A549 (cell line): ENCODE measurements at regions not wholly inside any gene's neighbourhood (a gene's known extent, or its start where the extent isn't known, plus 50 kb on each side); places are given as distances from the start of the nearest gene placed in this dataset.

ENCODE experiments used
- ATAC-seq, 2 experiments: fragments of 200-7000 bp in 1 of 2; fragments of >200 bp in 1 of 2; cut with Nextera tagmentation in 1 of 2; cut with Tn5 transposase in 1 of 2; 3 replicates each; pipeline versions ENCODE4 v1.8.0 to v1.9.1; 2018 to 2020; ENCODE audit warnings: mild to moderate bottlenecking in 1 of 2, moderate library complexity in 1 of 2
- CTCF ChIA-PET: fragments of 300-600 bp; sonication (Branson Sonifier 250); formaldehyde crosslinking; extraction: SDS; loops from one replicate; lab custom pipeline; 2021; ENCODE audit warnings: antibody characterized with exemption, inconsistent platforms; lab: Yijun Ruan, JAX
- POLR2A ChIA-PET: fragments of 350-600 bp; formaldehyde crosslinking; extraction: SDS; loops from one replicate; lab custom pipeline; 2021; ENCODE audit warnings: antibody characterized with exemption, inconsistent platforms; lab: Yijun Ruan, JAX
- DNase-seq, 2 experiments: peaks; one replicate each; pipeline versions ENCODE4 v3.0.0 to v3.0.0-alpha.2; 2011 to 2016; ENCODE audit warnings: low read depth in 1 of 2, low spot score in 1 of 2
- FAIRE-seq: peaks from 2 replicates; lab custom pipeline; 2011; peaks lifted over from hg19 to GRCh38; lab: Jason Lieb, UNC
- H3K27ac ChIP-seq, 2 experiments: fragments of >200 bp; sonication (Bioruptor Twin); formaldehyde crosslinking; 3 replicates each; pipeline ENCODE4 v1.5.1; 2016 to 2017
- H3K4me1 ChIP-seq: fragments of >200 bp; sonication (Bioruptor Twin); formaldehyde crosslinking; 3 replicates; pipeline ENCODE4 v1.6.1; 2016
- H3K4me2 ChIP-seq: fragments of >200 bp; sonication (Bioruptor Twin); formaldehyde crosslinking; 3 replicates; pipeline ENCODE4 v1.6.1; 2016
- H3K4me3 ChIP-seq: fragments of >200 bp; sonication (Bioruptor Twin); formaldehyde crosslinking; 3 replicates; pipeline ENCODE4 v1.5.1; 2016
- H3K9me3 ChIP-seq: fragments of >200 bp; sonication (Bioruptor Twin); formaldehyde crosslinking; 3 replicates; pipeline ENCODE4 v1.6.1; 2016
- CBX2 ChIP-seq: fragments of 200-600 bp; sonication (generic); IDR thresholded peaks from 2 replicates; pipeline ENCODE4 v1.6.1; 2016; ENCODE audit warnings: low read depth, mild to moderate bottlenecking, borderline replicate concordance
- EHMT2 ChIP-seq: fragments of 200-600 bp; sonication (generic); IDR thresholded peaks from 2 replicates; pipeline ENCODE4 v1.6.1; 2016; ENCODE audit warnings: antibody characterized with exemption, low read depth, mild to moderate bottlenecking, moderate library complexity
- GATA3 ChIP-seq: IDR thresholded peaks from 2 replicates; pipeline ENCODE4 v1.6.1; 2012; ENCODE audit warnings: borderline replicate concordance
- HOXB13 ChIP-seq: fragments of 250-450 bp; sonication (Bioruptor Pico); IDR thresholded peaks from 2 replicates; pipeline ENCODE4 v1.5.0; 2020; ENCODE audit warnings: low read depth, mild to moderate bottlenecking, moderate library complexity
- JUNB ChIP-seq: fragments of >200 bp; sonication (Bioruptor Twin); formaldehyde crosslinking; IDR thresholded peaks from 2 replicates; pipeline ENCODE4 v1.6.1; 2016
- KDM5A ChIP-seq: fragments of 200-600 bp; sonication (generic); IDR thresholded peaks from 2 replicates; pipeline ENCODE4 v1.6.1; 2016; ENCODE audit warnings: antibody characterized with exemption, mild to moderate bottlenecking
- MAFK ChIP-seq: fragments of 450-650 bp; IDR thresholded peaks from 2 replicates; pipeline ENCODE4 v1.6.1; 2014; ENCODE audit not compliant: partially characterized antibody
- MAZ ChIP-seq: fragments of 150-350 bp; IDR thresholded peaks from 2 replicates; pipeline ENCODE4 v1.6.1; 2014; ENCODE audit warnings: antibody characterized with exemption, low read depth, low read length, borderline replicate concordance
- MYC ChIP-seq: IDR thresholded peaks from 2 replicates; pipeline ENCODE4 v1.6.1; 2012; ENCODE audit warnings: mild to moderate bottlenecking, inconsistent platforms, low read length, improper control_type of control experiment, borderline replicate concordance
- POLR2AphosphoS2 ChIP-seq: conservative IDR thresholded peaks from 2 replicates; pipeline ENCODE4 v1.6.1; 2012; ENCODE audit warnings: low read length, improper control_type of control experiment, inconsistent platforms
- TFCP2L1 ChIP-seq: fragments of 250-450 bp; sonication (Bioruptor Pico); IDR thresholded peaks from 2 replicates; pipeline ENCODE4 v1.5.0; 2021; ENCODE audit warnings: mild to moderate bottlenecking
- ZFP36 ChIP-seq: fragments of 450-650 bp; IDR thresholded peaks from 2 replicates; pipeline ENCODE4 v1.6.1; 2014; ENCODE audit warnings: borderline replicate concordance; ENCODE audit not compliant: partially characterized antibody
- WGBS: methylation state at CpG from one replicate; pipeline ENCODE4 v1.1.6; 2017; ENCODE audit errors: missing lambda C conversion rate; 5-methylcytosine and 5-hydroxymethylcytosine counted together
- TF ChIP-seq, protein P1 (sequence below): fragments of 200-600 bp; sonication (generic); IDR thresholded peaks from 2 replicates; pipeline ENCODE4 v1.6.1; 2016; ENCODE audit warnings: antibody characterized with exemption, mild to moderate bottlenecking, moderate library complexity
- TF ChIP-seq, protein P2 (sequence below): fragments of >200 bp; sonication (Bioruptor Twin); formaldehyde crosslinking; IDR thresholded peaks from 3 replicates; pipeline ENCODE4 v1.6.1; 2016
- TF ChIP-seq, protein P3 (sequence below): IDR thresholded peaks from 2 replicates; pipeline ENCODE4 v1.6.1; 2012; ENCODE audit warnings: low read depth, borderline replicate concordance
- TF ChIP-seq, protein P4 (sequence below): fragments of 150-350 bp; IDR thresholded peaks from 2 replicates; pipeline ENCODE4 v1.6.1; 2014; ENCODE audit warnings: low read depth, mild to moderate bottlenecking, low read length
- TF ChIP-seq, protein P5 (sequence below): fragments of 450-650 bp; IDR thresholded peaks from 2 replicates; pipeline ENCODE4 v1.6.1; 2014; ENCODE audit warnings: antibody characterized with exemption

DNA sequence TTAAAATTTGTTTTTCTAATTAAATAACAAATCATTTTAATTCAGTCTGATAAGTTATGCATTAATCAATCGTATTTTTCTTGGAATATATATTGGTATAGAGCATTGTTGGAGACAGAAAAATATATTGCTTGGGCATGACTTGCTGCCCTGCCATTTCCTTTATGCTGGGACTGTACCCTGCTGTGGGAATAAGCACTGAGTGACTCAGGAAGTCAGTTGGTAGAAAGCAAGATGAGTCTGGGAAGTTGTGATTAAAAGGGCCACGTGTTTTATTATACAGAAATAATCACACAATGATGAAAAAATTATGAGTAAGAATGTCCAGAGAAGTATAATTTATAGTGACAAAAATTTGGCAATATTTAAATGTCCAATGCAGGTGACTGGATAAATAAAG lies 139.5 kb downstream of the KIF18A start:
- Histone ChIP-seq H3K4me1 (no peaks in the 10 kb centered on the region), H3K27ac (no peak overlapping the region), H3K4me2 (no peak overlapping the region), H3K9me3 (no peaks in the 10 kb centered on the region), H3K4me3 (no peak overlapping the region)
- CTCF ChIA-PET = no interaction called here
- ATAC-seq (no peak), FAIRE-seq (no peak), DNase-seq (no peak)
- TF ChIP-seq, protein P1, sequence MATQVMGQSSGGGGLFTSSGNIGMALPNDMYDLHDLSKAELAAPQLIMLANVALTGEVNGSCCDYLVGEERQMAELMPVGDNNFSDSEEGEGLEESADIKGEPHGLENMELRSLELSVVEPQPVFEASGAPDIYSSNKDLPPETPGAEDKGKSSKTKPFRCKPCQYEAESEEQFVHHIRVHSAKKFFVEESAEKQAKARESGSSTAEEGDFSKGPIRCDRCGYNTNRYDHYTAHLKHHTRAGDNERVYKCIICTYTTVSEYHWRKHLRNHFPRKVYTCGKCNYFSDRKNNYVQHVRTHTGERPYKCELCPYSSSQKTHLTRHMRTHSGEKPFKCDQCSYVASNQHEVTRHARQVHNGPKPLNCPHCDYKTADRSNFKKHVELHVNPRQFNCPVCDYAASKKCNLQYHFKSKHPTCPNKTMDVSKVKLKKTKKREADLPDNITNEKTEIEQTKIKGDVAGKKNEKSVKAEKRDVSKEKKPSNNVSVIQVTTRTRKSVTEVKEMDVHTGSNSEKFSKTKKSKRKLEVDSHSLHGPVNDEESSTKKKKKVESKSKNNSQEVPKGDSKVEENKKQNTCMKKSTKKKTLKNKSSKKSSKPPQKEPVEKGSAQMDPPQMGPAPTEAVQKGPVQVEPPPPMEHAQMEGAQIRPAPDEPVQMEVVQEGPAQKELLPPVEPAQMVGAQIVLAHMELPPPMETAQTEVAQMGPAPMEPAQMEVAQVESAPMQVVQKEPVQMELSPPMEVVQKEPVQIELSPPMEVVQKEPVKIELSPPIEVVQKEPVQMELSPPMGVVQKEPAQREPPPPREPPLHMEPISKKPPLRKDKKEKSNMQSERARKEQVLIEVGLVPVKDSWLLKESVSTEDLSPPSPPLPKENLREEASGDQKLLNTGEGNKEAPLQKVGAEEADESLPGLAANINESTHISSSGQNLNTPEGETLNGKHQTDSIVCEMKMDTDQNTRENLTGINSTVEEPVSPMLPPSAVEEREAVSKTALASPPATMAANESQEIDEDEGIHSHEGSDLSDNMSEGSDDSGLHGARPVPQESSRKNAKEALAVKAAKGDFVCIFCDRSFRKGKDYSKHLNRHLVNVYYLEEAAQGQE = no peak
- TF ChIP-seq MAFK (no peak), CBX2 (no peak), MYC (no peak), JUNB (no peak), POLR2AphosphoS2 (no peak), HOXB13 (no peak), ZFP36 (no peak), MAZ (no peak), TFCP2L1 (no peak), KDM5A (no peak), EHMT2 (no peak), GATA3 (no peak)
- TF ChIP-seq, protein P2, sequence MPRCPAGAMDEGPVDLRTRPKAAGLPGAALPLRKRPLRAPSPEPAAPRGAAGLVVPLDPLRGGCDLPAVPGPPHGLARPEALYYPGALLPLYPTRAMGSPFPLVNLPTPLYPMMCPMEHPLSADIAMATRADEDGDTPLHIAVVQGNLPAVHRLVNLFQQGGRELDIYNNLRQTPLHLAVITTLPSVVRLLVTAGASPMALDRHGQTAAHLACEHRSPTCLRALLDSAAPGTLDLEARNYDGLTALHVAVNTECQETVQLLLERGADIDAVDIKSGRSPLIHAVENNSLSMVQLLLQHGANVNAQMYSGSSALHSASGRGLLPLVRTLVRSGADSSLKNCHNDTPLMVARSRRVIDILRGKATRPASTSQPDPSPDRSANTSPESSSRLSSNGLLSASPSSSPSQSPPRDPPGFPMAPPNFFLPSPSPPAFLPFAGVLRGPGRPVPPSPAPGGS = no peak
- TF ChIP-seq, protein P3, sequence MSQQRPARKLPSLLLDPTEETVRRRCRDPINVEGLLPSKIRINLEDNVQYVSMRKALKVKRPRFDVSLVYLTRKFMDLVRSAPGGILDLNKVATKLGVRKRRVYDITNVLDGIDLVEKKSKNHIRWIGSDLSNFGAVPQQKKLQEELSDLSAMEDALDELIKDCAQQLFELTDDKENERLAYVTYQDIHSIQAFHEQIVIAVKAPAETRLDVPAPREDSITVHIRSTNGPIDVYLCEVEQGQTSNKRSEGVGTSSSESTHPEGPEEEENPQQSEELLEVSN = no peak
- TF ChIP-seq, protein P4, sequence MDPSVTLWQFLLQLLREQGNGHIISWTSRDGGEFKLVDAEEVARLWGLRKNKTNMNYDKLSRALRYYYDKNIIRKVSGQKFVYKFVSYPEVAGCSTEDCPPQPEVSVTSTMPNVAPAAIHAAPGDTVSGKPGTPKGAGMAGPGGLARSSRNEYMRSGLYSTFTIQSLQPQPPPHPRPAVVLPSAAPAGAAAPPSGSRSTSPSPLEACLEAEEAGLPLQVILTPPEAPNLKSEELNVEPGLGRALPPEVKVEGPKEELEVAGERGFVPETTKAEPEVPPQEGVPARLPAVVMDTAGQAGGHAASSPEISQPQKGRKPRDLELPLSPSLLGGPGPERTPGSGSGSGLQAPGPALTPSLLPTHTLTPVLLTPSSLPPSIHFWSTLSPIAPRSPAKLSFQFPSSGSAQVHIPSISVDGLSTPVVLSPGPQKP = no peak
- POLR2A ChIA-PET = no interaction called here
- 36% methylated on average over 2 of the region's 2 CpGs for WGBS

DNA sequence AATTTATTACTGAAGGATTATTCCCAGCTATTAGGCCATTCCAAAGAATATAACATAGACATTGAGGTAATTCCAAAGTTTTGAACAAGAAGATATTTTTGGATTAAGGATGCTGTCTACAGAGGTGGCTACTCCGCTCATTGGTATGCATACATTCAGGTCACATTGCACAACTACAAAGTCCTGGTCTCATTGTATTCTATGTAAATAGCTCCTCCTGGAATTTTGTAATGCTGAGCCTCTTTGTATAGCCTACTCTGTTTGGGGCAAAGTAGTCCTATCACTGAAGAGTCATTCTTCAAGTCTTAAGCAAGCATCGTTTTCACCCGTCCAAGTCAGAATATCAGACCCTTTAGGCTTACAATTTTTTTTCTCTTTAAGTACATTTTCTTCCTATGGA lies 142.4 kb downstream of the KIF18A start:
- FAIRE-seq (no peak), ATAC-seq (no peak), DNase-seq (no peak)
- H3K27ac ChIP-seq = no peak overlapping the region
- TF ChIP-seq, protein P3 = no peak
- TF ChIP-seq, protein P5, sequence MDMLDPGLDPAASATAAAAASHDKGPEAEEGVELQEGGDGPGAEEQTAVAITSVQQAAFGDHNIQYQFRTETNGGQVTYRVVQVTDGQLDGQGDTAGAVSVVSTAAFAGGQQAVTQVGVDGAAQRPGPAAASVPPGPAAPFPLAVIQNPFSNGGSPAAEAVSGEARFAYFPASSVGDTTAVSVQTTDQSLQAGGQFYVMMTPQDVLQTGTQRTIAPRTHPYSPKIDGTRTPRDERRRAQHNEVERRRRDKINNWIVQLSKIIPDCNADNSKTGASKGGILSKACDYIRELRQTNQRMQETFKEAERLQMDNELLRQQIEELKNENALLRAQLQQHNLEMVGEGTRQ = no peak
- no peaks in the 10 kb centered on the region for H3K9me3 ChIP-seq
- no peak overlapping the region for H3K4me2 ChIP-seq
- POLR2A ChIA-PET = no interaction called here
- no peak overlapping the region for H3K4me3 ChIP-seq
- WGBS = 88% methylated on average over 3 of the region's 3 CpGs
- no peaks in the 10 kb centered on the region for H3K4me1 ChIP-seq
- CTCF ChIA-PET = no interaction called here
